ENCODE measurements at regions not wholly inside any gene's neighbourhood (a gene's known extent, or its start where the extent isn't known, plus 50 kb on each side); places are given as distances from the start of the nearest gene placed in this dataset.

DNA sequence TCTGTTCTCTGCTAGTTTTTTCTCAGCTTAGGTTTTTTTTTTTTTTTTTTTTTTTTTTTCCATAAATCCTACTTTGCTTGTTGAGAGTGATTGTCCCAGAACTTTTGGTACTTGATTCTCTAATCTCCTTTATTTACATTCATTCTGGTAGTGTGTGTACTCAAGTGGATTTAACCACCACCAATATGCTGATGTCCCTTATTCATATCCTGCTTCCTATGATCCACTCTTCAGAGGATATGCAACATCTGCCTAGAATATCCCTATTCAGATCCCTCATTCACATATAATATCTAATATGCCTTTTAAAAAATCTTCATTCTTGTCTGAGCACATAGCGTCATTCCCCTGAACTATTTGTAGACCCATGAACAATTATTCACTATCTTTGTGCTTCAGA, 342.9 kb downstream of the VGLL3 start:
- TF ChIP-seq CTCF (IDR thresholded peaks at IDR 0.05) (no peak), POLR2A (IDR thresholded peaks at IDR 0.05) (no peak)

Measured in thyroid gland (tissue), 4 donors.